GM23338 (cell line): ENCODE measurements at regions not wholly inside any gene's neighbourhood (a gene's known extent, or its start where the extent isn't known, plus 50 kb on each side); places are given as distances from the start of the nearest gene placed in this dataset.

Experiments used
- CREB1 ChIP-seq: fragments of 250-450 bp; sonication (Bioruptor Pico); IDR thresholded peaks from 2 replicates; pipeline ENCODE4 v1.5.0; 2020; ENCODE audit warnings: low read depth, mild to moderate bottlenecking, moderate library complexity
- EZH2 ChIP-seq: fragments of 200-600 bp; sonication (generic); IDR thresholded peaks from one replicate; pipeline ENCODE4 v1.8.0; 2017; ENCODE audit warnings: antibody characterized with exemption, mild to moderate bottlenecking, low read depth; ENCODE audit not compliant: unreplicated experiment
- EZH2phosphoT487 ChIP-seq: fragments of 200-600 bp; sonication (generic); IDR thresholded peaks from one replicate; pipeline ENCODE4 v1.8.1; 2018; ENCODE audit warnings: antibody characterized with exemption; ENCODE audit not compliant: unreplicated experiment
- JUNB ChIP-seq: IDR thresholded peaks from one replicate; pipeline ENCODE4 v1.6.1; 2016; ENCODE audit warnings: antibody characterized with exemption; ENCODE audit not compliant: unreplicated experiment
- NANOG ChIP-seq: IDR thresholded peaks from 2 replicates; pipeline ENCODE4 v1.6.1; 2016; ENCODE audit warnings: antibody characterized with exemption, borderline replicate concordance
- POLR2AphosphoS5 ChIP-seq: IDR thresholded peaks from 2 replicates; pipeline ENCODE4 v1.6.1; 2016; ENCODE audit warnings: antibody characterized with exemption, low read depth
- STAT1 ChIP-seq: IDR thresholded peaks from one replicate; pipeline ENCODE4 v1.6.1; 2016; ENCODE audit warnings: antibody characterized with exemption; ENCODE audit not compliant: unreplicated experiment
- ZNF114 ChIP-seq: fragments of 250-450 bp; sonication (Bioruptor Pico); IDR thresholded peaks from 2 replicates; pipeline ENCODE4 v1.5.0; 2020; ENCODE audit warnings: mild to moderate bottlenecking, moderate library complexity
- ZNF331 ChIP-seq: fragments of 250-450 bp; sonication (Bioruptor Pico); IDR thresholded peaks from 2 replicates; pipeline ENCODE4 v1.5.0; 2020; ENCODE audit warnings: low read depth, mild to moderate bottlenecking, moderate library complexity
- TF ChIP-seq, protein P1 (sequence below), 2 experiments: fragments of 200-600 bp in 1 of 2; sonication (generic) in 1 of 2; conservative IDR thresholded peaks; 2 replicates each; pipeline versions ENCODE4 v1.5.1 to v1.6.1; 2016 to 2017; ENCODE audit warnings: antibody characterized with exemption in 2 of 2, low read depth in 2 of 2, mild to moderate bottlenecking in 2 of 2, moderate library complexity in 1 of 2
- TF ChIP-seq, protein P2 (sequence below): IDR thresholded peaks from 2 replicates; pipeline ENCODE4 v1.6.1; 2016; ENCODE audit warnings: antibody characterized with exemption
- TF ChIP-seq, protein P3 (sequence below): IDR thresholded peaks from one replicate; pipeline ENCODE4 v1.6.1; 2018; ENCODE audit warnings: antibody characterized with exemption; ENCODE audit not compliant: unreplicated experiment
- TF ChIP-seq, protein P4 (sequence below): fragments of 250-450 bp; sonication (Bioruptor Pico); IDR thresholded peaks from 2 replicates; pipeline ENCODE4 v1.5.0; 2020; ENCODE audit warnings: mild to moderate bottlenecking, moderate library complexity

GRCh38 chr4:181938631-181939030, 304.6 kb upstream of the TENM3 start:
- TF ChIP-seq, protein P1, sequence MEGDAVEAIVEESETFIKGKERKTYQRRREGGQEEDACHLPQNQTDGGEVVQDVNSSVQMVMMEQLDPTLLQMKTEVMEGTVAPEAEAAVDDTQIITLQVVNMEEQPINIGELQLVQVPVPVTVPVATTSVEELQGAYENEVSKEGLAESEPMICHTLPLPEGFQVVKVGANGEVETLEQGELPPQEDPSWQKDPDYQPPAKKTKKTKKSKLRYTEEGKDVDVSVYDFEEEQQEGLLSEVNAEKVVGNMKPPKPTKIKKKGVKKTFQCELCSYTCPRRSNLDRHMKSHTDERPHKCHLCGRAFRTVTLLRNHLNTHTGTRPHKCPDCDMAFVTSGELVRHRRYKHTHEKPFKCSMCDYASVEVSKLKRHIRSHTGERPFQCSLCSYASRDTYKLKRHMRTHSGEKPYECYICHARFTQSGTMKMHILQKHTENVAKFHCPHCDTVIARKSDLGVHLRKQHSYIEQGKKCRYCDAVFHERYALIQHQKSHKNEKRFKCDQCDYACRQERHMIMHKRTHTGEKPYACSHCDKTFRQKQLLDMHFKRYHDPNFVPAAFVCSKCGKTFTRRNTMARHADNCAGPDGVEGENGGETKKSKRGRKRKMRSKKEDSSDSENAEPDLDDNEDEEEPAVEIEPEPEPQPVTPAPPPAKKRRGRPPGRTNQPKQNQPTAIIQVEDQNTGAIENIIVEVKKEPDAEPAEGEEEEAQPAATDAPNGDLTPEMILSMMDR (conservative IDR thresholded peaks at IDR 0.05; ENCODE audit: low read depth in 2 of 2), result no peak
- TF ChIP-seq, protein P2, sequence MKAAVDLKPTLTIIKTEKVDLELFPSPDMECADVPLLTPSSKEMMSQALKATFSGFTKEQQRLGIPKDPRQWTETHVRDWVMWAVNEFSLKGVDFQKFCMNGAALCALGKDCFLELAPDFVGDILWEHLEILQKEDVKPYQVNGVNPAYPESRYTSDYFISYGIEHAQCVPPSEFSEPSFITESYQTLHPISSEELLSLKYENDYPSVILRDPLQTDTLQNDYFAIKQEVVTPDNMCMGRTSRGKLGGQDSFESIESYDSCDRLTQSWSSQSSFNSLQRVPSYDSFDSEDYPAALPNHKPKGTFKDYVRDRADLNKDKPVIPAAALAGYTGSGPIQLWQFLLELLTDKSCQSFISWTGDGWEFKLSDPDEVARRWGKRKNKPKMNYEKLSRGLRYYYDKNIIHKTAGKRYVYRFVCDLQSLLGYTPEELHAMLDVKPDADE, result no peak
- TF ChIP-seq, protein P3, sequence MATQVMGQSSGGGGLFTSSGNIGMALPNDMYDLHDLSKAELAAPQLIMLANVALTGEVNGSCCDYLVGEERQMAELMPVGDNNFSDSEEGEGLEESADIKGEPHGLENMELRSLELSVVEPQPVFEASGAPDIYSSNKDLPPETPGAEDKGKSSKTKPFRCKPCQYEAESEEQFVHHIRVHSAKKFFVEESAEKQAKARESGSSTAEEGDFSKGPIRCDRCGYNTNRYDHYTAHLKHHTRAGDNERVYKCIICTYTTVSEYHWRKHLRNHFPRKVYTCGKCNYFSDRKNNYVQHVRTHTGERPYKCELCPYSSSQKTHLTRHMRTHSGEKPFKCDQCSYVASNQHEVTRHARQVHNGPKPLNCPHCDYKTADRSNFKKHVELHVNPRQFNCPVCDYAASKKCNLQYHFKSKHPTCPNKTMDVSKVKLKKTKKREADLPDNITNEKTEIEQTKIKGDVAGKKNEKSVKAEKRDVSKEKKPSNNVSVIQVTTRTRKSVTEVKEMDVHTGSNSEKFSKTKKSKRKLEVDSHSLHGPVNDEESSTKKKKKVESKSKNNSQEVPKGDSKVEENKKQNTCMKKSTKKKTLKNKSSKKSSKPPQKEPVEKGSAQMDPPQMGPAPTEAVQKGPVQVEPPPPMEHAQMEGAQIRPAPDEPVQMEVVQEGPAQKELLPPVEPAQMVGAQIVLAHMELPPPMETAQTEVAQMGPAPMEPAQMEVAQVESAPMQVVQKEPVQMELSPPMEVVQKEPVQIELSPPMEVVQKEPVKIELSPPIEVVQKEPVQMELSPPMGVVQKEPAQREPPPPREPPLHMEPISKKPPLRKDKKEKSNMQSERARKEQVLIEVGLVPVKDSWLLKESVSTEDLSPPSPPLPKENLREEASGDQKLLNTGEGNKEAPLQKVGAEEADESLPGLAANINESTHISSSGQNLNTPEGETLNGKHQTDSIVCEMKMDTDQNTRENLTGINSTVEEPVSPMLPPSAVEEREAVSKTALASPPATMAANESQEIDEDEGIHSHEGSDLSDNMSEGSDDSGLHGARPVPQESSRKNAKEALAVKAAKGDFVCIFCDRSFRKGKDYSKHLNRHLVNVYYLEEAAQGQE, result no peak
- no peak for TF ChIP-seq POLR2AphosphoS5
- TF ChIP-seq EZH2, result no peak
- no peak for TF ChIP-seq EZH2phosphoT487
- TF ChIP-seq NANOG, result no peak
- TF ChIP-seq, protein P4, sequence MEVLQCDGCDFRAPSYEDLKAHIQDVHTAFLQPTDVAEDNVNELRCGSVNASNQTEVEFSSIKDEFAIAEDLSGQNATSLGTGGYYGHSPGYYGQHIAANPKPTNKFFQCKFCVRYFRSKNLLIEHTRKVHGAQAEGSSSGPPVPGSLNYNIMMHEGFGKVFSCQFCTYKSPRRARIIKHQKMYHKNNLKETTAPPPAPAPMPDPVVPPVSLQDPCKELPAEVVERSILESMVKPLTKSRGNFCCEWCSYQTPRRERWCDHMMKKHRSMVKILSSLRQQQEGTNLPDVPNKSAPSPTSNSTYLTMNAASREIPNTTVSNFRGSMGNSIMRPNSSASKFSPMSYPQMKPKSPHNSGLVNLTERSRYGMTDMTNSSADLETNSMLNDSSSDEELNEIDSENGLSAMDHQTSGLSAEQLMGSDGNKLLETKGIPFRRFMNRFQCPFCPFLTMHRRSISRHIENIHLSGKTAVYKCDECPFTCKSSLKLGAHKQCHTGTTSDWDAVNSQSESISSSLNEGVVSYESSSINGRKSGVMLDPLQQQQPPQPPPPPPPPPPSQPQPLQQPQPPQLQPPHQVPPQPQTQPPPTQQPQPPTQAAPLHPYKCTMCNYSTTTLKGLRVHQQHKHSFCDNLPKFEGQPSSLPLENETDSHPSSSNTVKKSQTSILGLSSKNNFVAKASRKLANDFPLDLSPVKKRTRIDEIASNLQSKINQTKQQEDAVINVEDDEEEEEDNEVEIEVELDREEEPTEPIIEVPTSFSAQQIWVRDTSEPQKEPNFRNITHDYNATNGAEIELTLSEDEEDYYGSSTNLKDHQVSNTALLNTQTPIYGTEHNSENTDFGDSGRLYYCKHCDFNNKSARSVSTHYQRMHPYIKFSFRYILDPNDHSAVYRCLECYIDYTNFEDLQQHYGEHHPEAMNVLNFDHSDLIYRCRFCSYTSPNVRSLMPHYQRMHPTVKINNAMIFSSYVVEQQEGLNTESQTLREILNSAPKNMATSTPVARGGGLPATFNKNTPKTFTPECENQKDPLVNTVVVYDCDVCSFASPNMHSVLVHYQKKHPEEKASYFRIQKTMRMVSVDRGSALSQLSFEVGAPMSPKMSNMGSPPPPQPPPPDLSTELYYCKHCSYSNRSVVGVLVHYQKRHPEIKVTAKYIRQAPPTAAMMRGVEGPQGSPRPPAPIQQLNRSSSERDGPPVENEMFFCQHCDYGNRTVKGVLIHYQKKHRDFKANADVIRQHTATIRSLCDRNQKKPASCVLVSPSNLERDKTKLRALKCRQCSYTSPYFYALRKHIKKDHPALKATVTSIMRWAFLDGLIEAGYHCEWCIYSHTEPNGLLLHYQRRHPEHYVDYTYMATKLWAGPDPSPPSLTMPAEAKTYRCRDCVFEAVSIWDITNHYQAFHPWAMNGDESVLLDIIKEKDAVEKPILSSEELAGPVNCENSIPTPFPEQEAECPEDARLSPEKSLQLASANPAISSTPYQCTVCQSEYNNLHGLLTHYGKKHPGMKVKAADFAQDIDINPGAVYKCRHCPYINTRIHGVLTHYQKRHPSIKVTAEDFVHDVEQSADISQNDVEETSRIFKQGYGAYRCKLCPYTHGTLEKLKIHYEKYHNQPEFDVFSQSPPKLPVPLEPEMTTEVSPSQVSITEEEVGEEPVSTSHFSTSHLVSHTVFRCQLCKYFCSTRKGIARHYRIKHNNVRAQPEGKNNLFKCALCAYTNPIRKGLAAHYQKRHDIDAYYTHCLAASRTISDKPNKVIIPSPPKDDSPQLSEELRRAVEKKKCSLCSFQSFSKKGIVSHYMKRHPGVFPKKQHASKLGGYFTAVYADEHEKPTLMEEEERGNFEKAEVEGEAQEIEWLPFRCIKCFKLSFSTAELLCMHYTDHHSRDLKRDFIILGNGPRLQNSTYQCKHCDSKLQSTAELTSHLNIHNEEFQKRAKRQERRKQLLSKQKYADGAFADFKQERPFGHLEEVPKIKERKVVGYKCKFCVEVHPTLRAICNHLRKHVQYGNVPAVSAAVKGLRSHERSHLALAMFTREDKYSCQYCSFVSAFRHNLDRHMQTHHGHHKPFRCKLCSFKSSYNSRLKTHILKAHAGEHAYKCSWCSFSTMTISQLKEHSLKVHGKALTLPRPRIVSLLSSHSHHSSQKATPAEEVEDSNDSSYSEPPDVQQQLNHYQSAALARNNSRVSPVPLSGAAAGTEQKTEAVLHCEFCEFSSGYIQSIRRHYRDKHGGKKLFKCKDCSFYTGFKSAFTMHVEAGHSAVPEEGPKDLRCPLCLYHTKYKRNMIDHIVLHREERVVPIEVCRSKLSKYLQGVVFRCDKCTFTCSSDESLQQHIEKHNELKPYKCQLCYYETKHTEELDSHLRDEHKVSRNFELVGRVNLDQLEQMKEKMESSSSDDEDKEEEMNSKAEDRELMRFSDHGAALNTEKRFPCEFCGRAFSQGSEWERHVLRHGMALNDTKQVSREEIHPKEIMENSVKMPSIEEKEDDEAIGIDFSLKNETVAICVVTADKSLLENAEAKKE (CRISPR knock-in tag), result no peak
- no peak for TF ChIP-seq CREB1
- TF ChIP-seq JUNB, result no peak
- no peak for TF ChIP-seq ZNF331 (CRISPR knock-in tag)
- no peak for TF ChIP-seq ZNF114 (CRISPR knock-in tag)
- TF ChIP-seq STAT1, result no peak
